Adipose tissue (tissue), 3 donors: ENCODE measurements at regions not wholly inside any gene's neighbourhood (a gene's known extent, or its start where the extent isn't known, plus 50 kb on each side); places are given as distances from the start of the nearest gene placed in this dataset.

Experiments
- H3K27ac ChIP-seq: one replicate; pipeline ENCODE4 v1.5.1; 2013; ENCODE audit warnings: low read depth, low read length
- WGBS, 3 donors: extraction: QIAGEN DNeasy Blood & Tissue Kit; methylation state at CpG; one replicate each; pipeline ENCODE4 v1.1.7; 2013; 5-methylcytosine and 5-hydroxymethylcytosine counted together
- donor health status: healthy with polysubstance abuse.
- donor health status: Bipolar disorder and iron deficiency.
- donor health status: healthy.

DNA sequence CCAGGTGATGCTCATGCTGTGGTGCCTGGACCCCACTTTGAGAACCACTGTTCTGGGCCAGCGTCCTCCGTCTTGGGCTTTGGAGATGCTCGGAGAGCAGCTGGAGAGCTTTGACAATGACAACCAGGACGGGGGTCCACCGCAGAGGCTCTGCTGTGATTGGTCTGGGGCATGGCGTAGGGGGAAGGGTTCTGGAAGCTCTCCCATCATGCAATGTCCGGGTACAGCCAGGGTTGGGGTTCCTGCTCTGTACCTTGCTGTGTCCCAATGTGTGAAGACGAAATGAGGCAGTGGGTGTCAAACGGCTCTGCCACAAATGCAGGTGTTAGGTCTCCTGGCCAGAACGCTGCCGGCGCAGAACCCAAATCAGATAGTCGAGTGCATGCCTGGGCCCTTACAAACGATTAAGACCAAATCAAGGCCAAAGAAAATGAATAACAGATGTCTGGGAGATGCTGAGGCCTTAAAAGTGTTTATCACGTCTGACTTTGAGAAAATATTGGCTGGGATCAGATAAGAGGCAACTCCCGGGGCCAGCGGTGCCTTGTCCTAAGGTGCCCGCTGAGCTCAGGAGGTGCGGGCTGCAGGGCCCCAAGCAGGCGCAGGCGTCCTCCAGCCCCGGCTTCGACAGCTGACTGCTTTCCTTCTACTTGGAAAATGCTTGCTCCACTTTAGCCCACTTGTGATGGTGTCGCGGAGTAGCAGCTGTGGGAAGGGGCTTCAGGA, 117.2 kb downstream of the VAPA start:
- WGBS, 3 donors: 87 to 93% (median 90%) methylated on average over 25 of the region's 25 CpGs
- H3K27ac ChIP-seq: no peak overlapping the region

DNA sequence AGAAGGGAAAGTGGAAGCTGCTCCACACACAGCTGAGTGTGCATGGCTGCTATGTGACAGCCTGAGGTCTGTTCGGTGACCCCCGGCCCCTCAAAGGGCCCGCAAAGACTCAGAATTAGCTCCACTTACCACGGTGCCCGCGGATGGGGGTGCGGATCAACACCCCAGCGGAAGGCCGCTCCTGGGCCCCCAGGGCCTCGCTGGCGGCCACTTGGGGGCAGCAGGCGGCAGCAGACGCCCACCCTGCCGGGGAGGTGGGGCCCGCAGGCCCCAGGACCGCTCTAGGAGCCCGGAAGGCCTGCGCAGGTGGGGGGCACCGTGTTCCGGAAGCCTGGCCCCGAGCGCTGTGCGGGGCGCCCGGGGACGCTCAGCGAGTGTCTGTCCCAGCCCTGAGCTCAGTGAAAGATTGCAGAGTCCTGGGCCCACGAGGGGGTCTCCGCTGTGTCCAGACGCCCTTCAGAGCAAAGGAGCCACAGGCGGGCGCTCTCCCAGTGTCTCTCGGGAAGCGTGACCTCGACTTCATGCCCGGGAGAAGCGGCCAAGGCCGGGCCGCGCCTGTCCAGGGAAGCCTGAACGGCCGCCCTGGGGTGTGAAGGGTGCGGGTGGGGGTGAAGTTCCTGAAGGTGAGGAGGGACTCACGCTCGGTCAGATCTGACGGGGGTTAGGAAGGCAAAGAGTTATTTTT, 118.7 kb downstream of the VAPA start:
- no peak overlapping the region for H3K27ac ChIP-seq
- WGBS, 3 donors: 14 to 19% (median 17%) methylated on average over 46 of the region's 46 CpGs

DNA sequence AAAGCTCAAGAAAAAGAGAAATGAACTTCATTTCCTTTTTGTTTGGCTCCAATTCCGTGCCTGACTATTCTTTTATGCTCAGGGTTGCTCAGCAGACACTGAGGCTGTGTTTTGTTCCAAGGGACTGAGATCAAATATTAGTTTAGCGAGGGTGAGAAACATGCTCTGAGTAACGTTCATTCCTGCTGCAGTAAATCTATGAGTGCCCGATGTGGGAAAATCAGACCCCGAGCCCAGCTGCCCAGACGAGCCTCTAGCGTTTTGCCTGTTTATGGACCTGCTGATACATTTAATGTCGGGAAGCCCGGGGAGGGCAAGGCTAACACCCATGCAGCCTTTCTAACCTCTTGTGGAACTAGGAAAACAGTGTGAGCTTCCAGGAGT, 119.2 kb downstream of the VAPA start:
- H3K27ac ChIP-seq: no peak overlapping the region
- WGBS, 3 donors: 21 to 59% (median 41%) methylated on average over 9 of the region's 9 CpGs

DNA sequence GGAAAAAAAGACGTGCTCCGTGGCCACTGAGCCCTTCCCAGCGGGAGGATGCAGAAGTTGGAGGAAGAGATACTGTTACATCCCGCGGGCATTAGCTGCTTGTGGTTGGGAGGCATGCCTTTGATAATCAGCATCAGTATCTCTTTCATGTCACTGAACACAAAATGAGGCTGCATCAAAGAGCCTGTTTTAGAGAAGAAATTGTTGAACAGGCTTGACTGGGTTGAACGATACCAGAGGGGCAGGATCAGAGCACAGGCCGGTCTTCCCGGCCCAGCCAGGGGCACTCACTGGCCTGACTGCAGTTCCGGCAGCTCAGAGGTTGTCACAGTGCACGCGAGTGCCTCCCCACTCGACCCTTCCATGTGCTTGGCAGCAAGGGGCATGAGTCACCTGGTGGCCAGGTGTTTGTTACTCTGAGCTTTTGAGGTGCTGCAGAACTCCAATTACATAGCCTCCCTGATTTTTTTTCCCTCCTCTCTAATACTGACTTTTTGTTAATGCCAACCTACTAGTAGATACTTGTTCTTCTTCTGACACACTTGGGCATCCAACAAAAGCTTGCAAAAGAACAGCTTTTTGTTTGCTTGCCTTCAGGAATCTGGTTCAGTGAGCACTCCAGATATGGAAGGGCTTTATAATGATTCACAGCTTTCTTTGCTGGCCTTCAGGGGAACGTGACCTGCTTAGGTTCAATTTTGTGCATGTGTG, 121.6 kb downstream of the VAPA start:
- WGBS, 3 donors: 53 to 81% (median 75%) methylated on average over 13 of the region's 13 CpGs

DNA sequence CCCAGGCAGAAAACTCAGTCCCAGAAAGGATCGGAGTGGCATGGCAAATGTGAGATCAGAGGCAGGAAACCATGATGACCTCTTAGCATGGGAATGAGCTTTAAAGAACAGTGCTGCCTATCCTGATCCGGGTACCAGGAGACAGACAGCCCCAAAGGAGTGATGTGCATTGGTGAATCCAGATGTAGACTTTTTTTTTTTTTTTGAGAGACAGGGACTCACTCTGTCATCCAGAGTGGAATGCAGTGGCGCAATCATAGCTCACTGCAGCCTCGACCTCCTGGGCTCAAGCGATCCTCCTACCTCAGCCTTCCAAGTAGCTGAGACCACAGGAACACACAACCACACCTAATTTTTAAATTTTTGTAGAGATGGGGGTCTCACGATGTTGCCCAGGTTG, 122.7 kb downstream of the VAPA start:
- H3K27ac ChIP-seq: no peak overlapping the region
- WGBS, 3 donors: 87 to 91% (median 89%) methylated on average over 6 of the region's 6 CpGs

More for the DNA sequence above, 121.6 kb downstream of the VAPA start:
- H3K27ac ChIP-seq: no peak overlapping the region

DNA sequence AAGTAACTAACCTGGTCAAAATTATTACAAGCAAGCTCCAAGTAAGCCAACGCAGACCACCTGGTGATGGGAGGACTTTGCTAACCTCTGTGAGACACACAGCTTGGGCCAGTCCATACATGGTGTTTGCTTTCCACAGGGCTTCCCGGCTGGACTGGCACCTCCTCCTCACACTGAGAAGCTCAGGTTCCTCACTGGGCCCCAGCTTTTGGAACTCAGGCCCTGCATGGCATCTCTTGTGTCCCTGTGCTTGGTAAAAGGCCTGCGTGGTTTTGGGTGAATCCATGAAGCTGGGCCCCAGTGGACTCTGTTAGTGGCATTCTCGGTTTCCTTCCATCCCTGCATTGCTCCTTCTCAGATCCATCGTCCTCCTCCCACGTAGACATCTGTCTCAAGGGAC, 123.4 kb downstream of the VAPA start:
- WGBS, 3 donors: 93 to 98% (median 94%) methylated on average over 6 of the region's 6 CpGs
- H3K27ac ChIP-seq: no peak overlapping the region

DNA sequence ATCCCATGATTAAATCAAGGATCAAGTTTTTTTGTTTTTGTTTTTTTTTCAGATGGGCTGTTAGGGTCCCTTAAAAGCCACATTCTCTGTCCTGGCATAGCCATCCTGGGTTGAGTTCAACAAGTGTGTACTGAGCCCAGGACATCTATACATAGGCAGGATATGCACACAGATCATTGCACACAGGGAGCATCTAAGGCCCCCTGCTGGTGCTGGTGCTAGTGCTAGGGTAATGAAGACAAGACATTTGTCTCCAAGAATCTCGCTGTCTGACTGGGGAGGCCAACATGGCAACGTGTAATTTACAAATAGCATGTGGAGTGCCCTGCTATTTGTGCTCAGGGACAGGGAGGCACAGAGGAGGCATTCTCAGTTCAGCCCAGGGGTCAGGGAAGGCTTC, 124.5 kb downstream of the VAPA start:
- H3K27ac ChIP-seq: no peak overlapping the region
- WGBS, 3 donors: 76 to 82% (median 80%) methylated on average over 2 of the region's 2 CpGs

DNA sequence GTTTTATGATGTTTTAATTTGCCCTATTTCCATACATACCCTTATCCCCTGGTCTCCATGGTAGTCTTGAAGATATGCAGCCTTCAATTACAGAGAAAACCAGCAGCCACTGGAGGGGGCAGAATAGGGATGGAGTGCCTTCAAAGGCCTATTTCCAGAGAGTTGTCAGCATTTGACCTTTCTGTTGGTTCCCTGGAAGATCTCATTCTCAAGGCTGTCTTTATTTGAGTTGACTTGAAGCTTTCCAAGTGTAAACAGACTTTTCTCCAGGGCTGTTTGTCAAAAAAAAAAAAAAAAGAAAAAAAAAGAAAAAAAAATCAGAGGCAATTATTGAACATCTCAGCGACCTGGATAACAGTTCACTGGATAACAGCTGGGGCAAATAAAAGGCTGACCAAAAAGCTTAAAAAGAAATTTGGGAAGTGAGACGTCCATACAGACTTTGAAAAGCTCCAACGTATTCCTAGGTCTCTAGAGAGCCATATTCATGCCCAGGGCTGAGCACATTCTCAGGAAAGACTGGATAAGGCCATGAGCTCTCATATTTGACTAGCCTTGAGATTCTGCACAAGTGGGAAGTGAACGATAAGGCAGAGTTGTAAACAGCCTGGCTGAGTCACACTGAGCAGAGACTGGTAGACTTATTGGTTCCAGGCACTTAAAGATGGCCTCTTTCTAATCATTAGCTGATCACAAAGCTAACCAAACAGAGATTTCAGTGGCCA, 126.6 kb downstream of the VAPA start:
- WGBS, 3 donors: 20 to 54% (median 46%) methylated on average over 4 of the region's 4 CpGs
- H3K27ac ChIP-seq: no peak overlapping the region

DNA sequence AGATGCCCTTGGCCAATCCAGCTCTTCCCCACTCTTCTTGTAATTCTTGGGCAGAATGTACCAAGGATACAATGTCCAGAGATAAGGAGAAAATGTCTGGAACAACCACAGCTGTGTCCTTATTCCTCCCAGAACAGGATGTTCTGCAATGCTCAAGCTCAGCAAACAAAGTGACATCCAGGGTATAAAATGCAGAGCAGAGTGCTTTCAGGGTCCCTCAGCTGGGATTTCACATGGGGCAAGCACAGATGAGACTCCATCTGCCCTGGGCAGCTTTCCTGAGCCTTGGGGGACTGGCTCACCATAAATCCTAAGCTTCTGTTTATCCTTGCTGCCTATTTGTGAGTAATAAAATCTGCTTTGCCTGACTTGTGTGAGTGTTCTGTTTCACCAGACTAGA, 127.4 kb downstream of the VAPA start:
- H3K27ac ChIP-seq: no peak overlapping the region

DNA sequence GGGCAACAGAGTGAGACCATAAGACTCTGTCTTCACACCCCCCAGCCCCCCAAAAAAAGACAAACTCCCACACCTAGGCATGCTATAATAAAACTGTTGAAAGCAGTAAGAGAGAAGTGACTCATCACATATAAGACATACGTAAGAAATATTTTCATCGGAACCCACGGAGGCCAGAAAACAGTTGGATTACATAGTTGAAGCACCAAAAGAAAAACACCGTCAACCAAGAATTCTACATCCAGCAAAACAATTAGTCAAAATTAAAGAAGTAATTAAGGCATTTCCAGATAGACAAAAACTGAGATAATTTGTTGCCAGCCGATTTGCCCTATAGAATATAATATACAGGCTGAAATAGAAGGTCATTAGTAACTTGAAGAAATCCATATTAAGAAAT, 128.7 kb downstream of the VAPA start:
- WGBS, 3 donors: 93 to 95% (median 95%) methylated on average over 5 of the region's 5 CpGs
- no peak overlapping the region for H3K27ac ChIP-seq

DNA sequence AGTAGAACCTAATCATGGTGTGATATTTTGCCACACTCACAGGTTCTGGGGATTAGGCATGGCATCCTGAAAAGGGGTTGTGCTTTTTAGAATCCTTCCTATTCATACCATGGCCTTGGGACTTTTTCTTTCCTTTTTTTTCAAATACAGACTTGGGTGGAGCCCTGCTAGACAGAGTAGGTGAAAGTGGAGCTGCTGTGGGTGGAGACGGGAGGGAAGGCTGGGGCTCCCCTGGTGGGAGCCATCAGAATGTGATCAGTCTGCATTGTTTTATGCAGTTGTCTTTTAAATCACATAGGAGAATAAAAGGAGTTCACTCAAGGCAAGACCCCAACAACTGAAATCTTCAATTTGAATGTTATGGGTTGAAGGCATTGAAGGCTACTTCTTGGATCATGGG, 130.2 kb downstream of the VAPA start:
- H3K27ac ChIP-seq: no peak overlapping the region
- WGBS, 3 donors: 77 to 95% (median 87%) methylated on average over 1 of the region's 1 CpG

DNA sequence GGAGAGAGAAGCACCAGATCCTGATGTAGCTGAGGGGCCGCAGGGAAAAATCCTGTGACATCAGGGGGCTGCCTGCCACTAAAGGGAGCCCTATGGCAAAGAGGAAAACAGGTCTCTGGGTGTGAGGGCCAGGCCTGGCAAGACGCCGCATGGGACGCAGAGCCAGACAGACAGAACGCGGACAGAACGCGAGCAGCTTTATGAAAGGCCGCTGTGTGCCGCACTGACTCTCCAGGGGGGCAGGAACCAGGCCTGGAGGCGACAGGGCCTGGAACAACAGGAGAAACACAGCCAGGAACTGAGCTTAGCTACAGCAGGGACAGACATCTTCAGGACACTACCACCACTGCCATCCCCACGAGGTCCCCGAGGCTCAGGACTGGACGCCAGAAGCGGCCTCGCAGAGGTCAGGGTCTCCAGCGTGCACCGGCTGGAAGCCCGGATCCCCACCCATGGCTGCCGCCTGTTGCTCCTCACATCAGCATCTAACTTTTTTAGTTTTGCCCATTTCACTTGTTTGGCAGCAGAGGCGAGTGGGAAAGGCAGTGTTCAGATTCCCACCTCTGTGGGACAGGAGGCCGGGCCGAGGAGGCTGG, 131.6 kb downstream of the VAPA start:
- H3K27ac ChIP-seq: no peak overlapping the region
- WGBS, 3 donors: 94 to 96% (median 96%) methylated on average over 23 of the region's 23 CpGs

DNA sequence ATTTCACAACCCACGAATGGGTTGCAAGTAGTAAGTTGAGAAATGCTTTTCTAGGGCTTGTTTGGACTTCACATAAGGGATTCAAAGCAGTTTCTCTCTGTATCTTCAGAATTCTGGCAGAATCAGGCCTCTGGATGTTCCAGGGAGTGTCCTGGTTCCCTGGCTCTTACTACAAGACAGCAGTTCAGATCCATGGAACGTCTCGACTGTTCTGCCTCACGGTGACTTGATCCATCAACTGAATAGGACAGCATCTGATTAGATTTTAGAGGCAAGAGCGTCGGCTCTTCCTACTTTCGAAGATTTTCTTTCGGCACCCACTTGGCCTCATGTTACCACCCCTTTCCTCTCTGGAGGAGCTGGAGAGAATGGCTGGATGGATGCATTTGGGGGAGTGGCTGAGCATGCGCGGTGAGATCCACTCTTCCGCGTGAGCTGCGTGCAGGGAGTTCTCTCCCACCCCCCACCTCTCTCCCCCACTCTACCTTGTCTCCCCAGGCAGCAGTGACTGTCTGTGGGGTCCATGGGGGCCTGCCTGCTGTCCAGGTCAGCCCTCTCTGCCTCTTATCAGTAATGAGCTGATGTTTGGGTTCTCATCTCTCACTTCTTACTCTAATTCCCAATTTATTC, 132.5 kb downstream of the VAPA start:
- WGBS, 3 donors: 87 to 93% (median 87%) methylated on average over 13 of the region's 13 CpGs
- H3K27ac ChIP-seq: no peak overlapping the region

DNA sequence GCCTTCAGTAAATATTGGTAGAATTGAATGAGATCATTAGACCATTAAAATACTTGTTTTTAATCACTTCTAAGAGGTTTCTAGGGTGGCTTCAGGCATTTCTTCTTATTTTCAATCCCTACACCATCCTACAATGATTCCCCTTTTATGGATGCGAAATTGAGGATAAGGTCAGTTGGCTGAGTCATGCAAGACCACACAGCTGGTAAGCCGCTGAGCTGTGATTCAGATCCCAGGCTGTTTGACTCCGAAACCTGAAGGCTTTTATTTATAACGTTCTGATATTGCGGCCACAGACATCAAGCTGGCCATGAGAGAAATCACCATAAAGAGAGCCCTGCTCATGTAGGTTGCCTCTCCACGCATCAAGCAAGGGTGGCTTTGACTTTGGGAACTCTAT, 133.4 kb downstream of the VAPA start:
- no peak overlapping the region for H3K27ac ChIP-seq
- 88 to 97% (median 92%) methylated on average over 6 of the region's 6 CpGs for WGBS, 3 donors

DNA sequence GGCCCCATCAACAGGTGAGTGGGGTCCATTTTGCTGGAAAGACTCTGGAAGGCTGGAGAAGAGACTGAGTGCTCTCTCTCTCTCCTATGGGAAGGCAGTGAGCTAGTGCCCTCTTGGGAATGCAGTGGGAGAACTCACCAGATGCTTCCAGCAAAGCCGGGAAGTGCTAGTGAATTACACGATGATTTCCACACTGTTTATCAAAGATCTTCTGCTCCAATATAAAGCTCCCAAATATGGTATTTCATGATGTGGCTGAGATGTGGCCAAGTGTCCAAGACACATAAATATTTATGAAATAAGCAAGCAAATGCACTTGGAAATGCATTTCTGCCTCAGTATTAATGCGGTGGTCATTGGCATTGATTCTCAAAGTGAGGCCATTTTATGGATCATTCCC, 135.9 kb downstream of the VAPA start:
- no peak overlapping the region for H3K27ac ChIP-seq
- 64 to 70% (median 66%) methylated on average over 3 of the region's 3 CpGs for WGBS, 3 donors

DNA sequence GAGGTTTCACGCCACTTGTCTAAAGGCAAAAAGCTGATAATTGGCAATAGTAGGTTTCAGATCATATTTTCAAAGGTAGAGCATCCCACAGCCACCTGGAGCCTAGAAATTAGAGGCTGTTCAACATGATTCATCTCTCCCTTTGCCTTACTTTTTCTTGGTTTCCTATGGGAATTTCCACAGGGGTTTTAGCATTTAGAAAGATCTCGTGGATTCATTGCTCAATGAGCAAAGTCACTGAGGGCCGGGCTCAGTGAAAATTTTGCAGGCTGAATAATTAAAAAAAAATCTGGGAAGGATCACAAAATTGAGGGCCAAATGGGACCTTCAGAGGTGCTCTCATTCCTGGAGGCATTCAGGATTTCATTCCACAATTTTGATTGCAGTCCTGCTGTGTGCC, 137.1 kb downstream of the VAPA start:
- WGBS, 3 donors: 73 to 97% (median 76%) methylated on average over 3 of the region's 3 CpGs
- no peak overlapping the region for H3K27ac ChIP-seq

DNA sequence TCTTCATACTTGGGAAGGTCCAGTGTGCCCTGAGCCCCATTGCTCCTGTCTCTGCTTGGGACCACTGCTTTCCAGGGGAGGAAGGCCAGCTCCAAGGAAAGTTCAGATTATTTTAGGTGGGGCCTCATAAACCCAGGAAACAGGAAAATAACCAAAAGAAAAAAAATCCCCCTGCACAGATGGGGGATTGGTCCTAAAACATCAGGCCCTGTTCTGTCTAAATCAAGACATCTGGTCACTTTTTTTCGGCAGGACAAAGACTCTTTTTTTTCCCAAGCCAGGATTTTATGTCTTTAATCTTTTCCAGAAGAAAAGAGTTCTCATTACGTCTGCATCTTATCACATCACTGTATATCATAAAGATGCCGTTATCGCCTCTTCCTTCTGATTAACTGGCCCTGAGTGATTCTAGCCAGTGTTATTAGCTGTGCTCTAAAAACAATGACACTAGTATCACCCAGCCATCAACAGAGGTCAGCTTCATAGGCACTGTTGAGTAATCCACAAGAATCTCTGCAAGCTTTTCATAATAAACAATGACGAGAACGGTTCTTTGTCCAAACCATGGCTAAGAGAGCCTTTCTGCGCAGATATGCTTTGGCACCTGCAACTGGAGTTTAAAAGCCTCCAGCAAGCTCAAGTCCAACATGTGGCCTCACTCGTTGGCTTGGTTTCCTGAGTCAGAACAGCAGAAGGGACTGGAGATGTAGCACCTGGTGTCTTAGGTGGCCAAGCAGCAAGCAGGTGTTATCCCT, 138.2 kb downstream of the VAPA start:
- 60 to 78% (median 73%) methylated on average over 8 of the region's 8 CpGs for WGBS, 3 donors
- no peak overlapping the region for H3K27ac ChIP-seq

DNA sequence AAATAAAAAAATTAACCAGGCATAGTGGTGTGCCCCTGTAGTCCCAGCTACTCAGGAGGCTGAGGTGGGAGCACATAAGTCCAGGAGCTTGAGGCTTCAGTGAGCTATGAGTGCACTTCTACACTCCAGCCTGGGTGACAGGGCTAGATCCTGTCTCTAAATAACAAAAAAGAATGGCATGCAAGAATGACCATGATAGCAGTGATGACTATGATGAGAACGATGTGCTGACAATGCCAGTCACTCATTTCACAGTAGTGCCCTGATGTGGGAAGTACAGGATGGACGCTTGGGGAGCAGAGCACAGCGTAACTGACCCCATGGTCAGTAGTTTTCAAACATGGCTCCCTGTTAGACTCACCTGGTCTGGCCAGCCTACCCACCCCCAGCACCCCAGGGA, 139.1 kb downstream of the VAPA start:
- H3K27ac ChIP-seq: no peak overlapping the region
- WGBS, 3 donors: 94 to 96% (median 96%) methylated on average over 3 of the region's 3 CpGs
